ENCODE measurements at regions not wholly inside any gene's neighbourhood (a gene's known extent, or its start where the extent isn't known, plus 50 kb on each side); places are given as distances from the start of the nearest gene placed in this dataset.
"Not testable (repeated sequence)": the region's sequence is repeated elsewhere in the genome, so short reads cannot be mapped to it uniquely, and the experiment has no call there.

- DNase-seq = no peak
- Histone ChIP-seq H3K9ac (ENCODE audit: low read length) (no peak overlapping the region), H3K9me3 (ENCODE audit: control extremely low read depth in 1 of 3, control insufficient read depth in 2 of 3, insufficient read depth in 1 of 3, low read length in 2 of 3) (peaks cover 0 to 12% (median 1%) of the 10 kb centered on the region in 3 donors), H3K4me3 (ENCODE audit: control extremely low read depth in 1 of 5, extremely low read depth in 1 of 5, insufficient read depth in 1 of 5, low read depth in 2 of 5, low read length in 4 of 5) (no peak overlapping the region), H2AFZ (ENCODE audit: insufficient read depth, low read depth, low read length, poor library complexity, severe bottlenecking) (no peak overlapping the region), H3K36me3 (replicated peaks in 1 of 2; ENCODE audit: control extremely low read depth in 1 of 2, control insufficient read depth in 1 of 2, extremely low read depth in 1 of 2, insufficient read depth in 2 of 2, low read length in 1 of 2) (no peaks in the 10 kb centered on the region), H3K4me2 (replicated peaks; ENCODE audit: low read depth, low read length, poor library complexity, severe bottlenecking) (no peak overlapping the region), H3K79me2 (ENCODE audit: control insufficient read depth, insufficient read depth, low read length) (no peaks in the 10 kb centered on the region), H3K27me3 (replicated peaks in 1 of 4; ENCODE audit: control extremely low read depth in 1 of 4, control insufficient read depth in 3 of 4, insufficient read depth in 4 of 4, low read length in 3 of 4) (no peaks in the 10 kb centered on the region), H3K27ac (ENCODE audit: low read length in 2 of 2) (no peak overlapping the region), H4K20me1 (ENCODE audit: control insufficient read depth, insufficient read depth, low read length, poor library complexity, severe bottlenecking) (no peaks in the 10 kb centered on the region), H3K4me1 (ENCODE audit: control insufficient read depth in 2 of 2, insufficient read depth in 2 of 2, low read length in 2 of 2) (no peaks in the 10 kb centered on the region)
- intact Hi-C loops (cut with micrococcal nuclease) = no loop called here
- no peak for TF ChIP-seq CTCF (IDR thresholded peaks at IDR 0.05)
- no peak for TF ChIP-seq EZH2 (IDR thresholded peaks at IDR 0.05; ENCODE audit: borderline replicate concordance, insufficient read depth, low read depth, low read length, poor library complexity, severe bottlenecking)
- H3K4me1 Mint-ChIP-seq = no peaks in the 10 kb centered on the region
- no peak overlapping the region for H3K27ac Mint-ChIP-seq
- H3K4me3 Mint-ChIP-seq = no peak overlapping the region
- no peak for ATAC-seq (ENCODE audit: low read depth)
- ChIA-PET POLR2A (no interaction called here), CTCF (no interaction called here)
- no peaks in the 10 kb centered on the region for H3K27me3 Mint-ChIP-seq
- 87% methylated on average over 9 of the region's 10 CpGs for WGBS (ENCODE audit: insufficient coverage)
- peaks cover 4% of the 10 kb centered on the region for H3K9me3 Mint-ChIP-seq (ENCODE audit: insufficient read depth)
Measured at GRCh38 chr13:21917086-21918015, 246.5 kb downstream of the FGF9 start.

GRCh38 chr13:21920802-21921201 lies 249.9 kb downstream of the FGF9 start:
- H3K9ac ChIP-seq (ENCODE audit: low read length); H3K27me3 ChIP-seq (replicated peaks in 1 of 4; ENCODE audit: control extremely low read depth in 1 of 4, control insufficient read depth in 3 of 4, insufficient read depth in 4 of 4, low read length in 3 of 4); H3K4me3 ChIP-seq (ENCODE audit: control extremely low read depth in 1 of 5, extremely low read depth in 1 of 5, insufficient read depth in 1 of 5, low read depth in 2 of 5, low read length in 4 of 5); H3K4me3 Mint-ChIP-seq; H4K20me1 ChIP-seq (ENCODE audit: control insufficient read depth, insufficient read depth, low read length, poor library complexity, severe bottlenecking); H3K4me1 ChIP-seq (ENCODE audit: control insufficient read depth in 2 of 2, insufficient read depth in 2 of 2, low read length in 2 of 2); DNase-seq; CTCF ChIA-PET; POLR2A ChIA-PET; H2AFZ ChIP-seq (ENCODE audit: insufficient read depth, low read depth, low read length, poor library complexity, severe bottlenecking); intact Hi-C loops (cut with micrococcal nuclease); H3K79me2 ChIP-seq (ENCODE audit: control insufficient read depth, insufficient read depth, low read length); H3K27ac ChIP-seq (ENCODE audit: low read length in 2 of 2); ATAC-seq (ENCODE audit: low read depth); H3K36me3 ChIP-seq (replicated peaks in 1 of 2; ENCODE audit: control extremely low read depth in 1 of 2, control insufficient read depth in 1 of 2, extremely low read depth in 1 of 2, insufficient read depth in 2 of 2, low read length in 1 of 2); H3K4me1 Mint-ChIP-seq; H3K9me3 Mint-ChIP-seq (ENCODE audit: insufficient read depth); H3K4me2 ChIP-seq (replicated peaks; ENCODE audit: low read depth, low read length, poor library complexity, severe bottlenecking); H3K27me3 Mint-ChIP-seq; H3K27ac Mint-ChIP-seq: not testable (repeated sequence)
- H3K9me3 ChIP-seq (ENCODE audit: control extremely low read depth in 1 of 3, control insufficient read depth in 2 of 3, insufficient read depth in 1 of 3, low read length in 2 of 3) = peaks cover 0 to 12% (median 1%) of the 10 kb centered on the region in 3 donors
- WGBS (ENCODE audit: insufficient coverage) = 89% methylated on average over 31 of the region's 31 CpGs

All from B cell (primary cell).